ENCODE measurements at regions not wholly inside any gene's neighbourhood (a gene's known extent, or its start where the extent isn't known, plus 50 kb on each side); places are given as distances from the start of the nearest gene placed in this dataset.

- Histone ChIP-seq H4K20me1 (ENCODE audit: control insufficient read depth, insufficient read depth, low read length, poor library complexity, severe bottlenecking) (no peaks in the 10 kb centered on the region), H3K4me1 (ENCODE audit: control insufficient read depth in 2 of 2, insufficient read depth in 2 of 2, low read length in 2 of 2) (no peaks in the 10 kb centered on the region), H3K9me3 (ENCODE audit: control extremely low read depth in 1 of 3, control insufficient read depth in 2 of 3, insufficient read depth in 1 of 3, low read length in 2 of 3) (peaks cover 0 to 3% (median 0%) of the 10 kb centered on the region in 3 donors), H3K4me3 (ENCODE audit: control extremely low read depth in 1 of 5, extremely low read depth in 1 of 5, insufficient read depth in 1 of 5, low read depth in 2 of 5, low read length in 4 of 5) (no peak overlapping the region), H3K79me2 (ENCODE audit: control insufficient read depth, insufficient read depth, low read length) (no peaks in the 10 kb centered on the region), H3K27ac (ENCODE audit: low read length in 2 of 2) (no peak overlapping the region), H3K4me2 (replicated peaks; ENCODE audit: low read depth, low read length, poor library complexity, severe bottlenecking) (no peak overlapping the region), H3K27me3 (replicated peaks in 1 of 4; ENCODE audit: control extremely low read depth in 1 of 4, control insufficient read depth in 3 of 4, insufficient read depth in 4 of 4, low read length in 3 of 4) (no peaks in the 10 kb centered on the region), H3K9ac (ENCODE audit: low read length) (no peak overlapping the region), H2AFZ (ENCODE audit: insufficient read depth, low read depth, low read length, poor library complexity, severe bottlenecking) (no peak overlapping the region), H3K36me3 (replicated peaks in 1 of 2; ENCODE audit: control extremely low read depth in 1 of 2, control insufficient read depth in 1 of 2, extremely low read depth in 1 of 2, insufficient read depth in 2 of 2, low read length in 1 of 2) (no peaks in the 10 kb centered on the region)
- intact Hi-C loops (cut with micrococcal nuclease), result no loop called here
- Mint-ChIP-seq H3K9me3 (ENCODE audit: insufficient read depth) (peaks cover 5% of the 10 kb centered on the region), H3K4me3 (no peak overlapping the region), H3K4me1 (no peaks in the 10 kb centered on the region), H3K27me3 (no peaks in the 10 kb centered on the region), H3K27ac (no peak overlapping the region)
- no peak for ATAC-seq (ENCODE audit: low read depth)
- POLR2A ChIA-PET, result no interaction called here
- 100% methylated on average over 1 of the region's 1 CpG for WGBS (ENCODE audit: insufficient coverage)
- DNase-seq, result no peak
- CTCF ChIA-PET, result interaction anchor here (1.6 kb wide), 1 partner anchor 10 kb away, joined by 6 read pairs; no protein-coding TSS in a partner anchor
- TF ChIP-seq CTCF (IDR thresholded peaks at IDR 0.05), result no peak
- TF ChIP-seq EZH2 (IDR thresholded peaks at IDR 0.05; ENCODE audit: borderline replicate concordance, insufficient read depth, low read depth, low read length, poor library complexity, severe bottlenecking), result no peak
These were observed 59.3 kb upstream of the CD180 start for GRCh38 chr5:67255881-67256280.

GRCh38 chr5:67253911-67254310 is 57.3 kb upstream of the CD180 start:
- H3K27me3 ChIP-seq (replicated peaks in 1 of 4; ENCODE audit: control extremely low read depth in 1 of 4, control insufficient read depth in 3 of 4, insufficient read depth in 4 of 4, low read length in 3 of 4), result no peaks in the 10 kb centered on the region
- Mint-ChIP-seq H3K27me3 (no peaks in the 10 kb centered on the region), H3K4me3 (no peak overlapping the region), H3K4me1 (no peaks in the 10 kb centered on the region), H3K27ac (no peak overlapping the region), H3K9me3 (ENCODE audit: insufficient read depth) (peaks cover 5% of the 10 kb centered on the region)
- no peak overlapping the region for H3K27ac ChIP-seq (ENCODE audit: low read length in 2 of 2)
- peaks cover 0 to 3% (median 0%) of the 10 kb centered on the region in 3 donors for H3K9me3 ChIP-seq (ENCODE audit: control extremely low read depth in 1 of 3, control insufficient read depth in 2 of 3, insufficient read depth in 1 of 3, low read length in 2 of 3)
- no peaks in the 10 kb centered on the region for H3K4me1 ChIP-seq (ENCODE audit: control insufficient read depth in 2 of 2, insufficient read depth in 2 of 2, low read length in 2 of 2)
- WGBS (ENCODE audit: insufficient coverage), result 100% methylated on average over 1 of the region's 2 CpGs
- TF ChIP-seq EZH2 (IDR thresholded peaks at IDR 0.05; ENCODE audit: borderline replicate concordance, insufficient read depth, low read depth, low read length, poor library complexity, severe bottlenecking) (no peak), CTCF (IDR thresholded peaks at IDR 0.05) (no peak)
- H3K4me3 ChIP-seq (ENCODE audit: control extremely low read depth in 1 of 5, extremely low read depth in 1 of 5, insufficient read depth in 1 of 5, low read depth in 2 of 5, low read length in 4 of 5), result no peak overlapping the region
- POLR2A ChIA-PET, result no interaction called here
- ATAC-seq (ENCODE audit: low read depth) (no peak), DNase-seq (no peak)
- no peak overlapping the region for H3K9ac ChIP-seq (ENCODE audit: low read length)
- CTCF ChIA-PET, result no interaction called here
- H2AFZ ChIP-seq (ENCODE audit: insufficient read depth, low read depth, low read length, poor library complexity, severe bottlenecking), result no peak overlapping the region
- H3K36me3 ChIP-seq (replicated peaks in 1 of 2; ENCODE audit: control extremely low read depth in 1 of 2, control insufficient read depth in 1 of 2, extremely low read depth in 1 of 2, insufficient read depth in 2 of 2, low read length in 1 of 2), result no peaks in the 10 kb centered on the region
- H3K4me2 ChIP-seq (replicated peaks; ENCODE audit: low read depth, low read length, poor library complexity, severe bottlenecking), result no peak overlapping the region
- no peaks in the 10 kb centered on the region for H3K79me2 ChIP-seq (ENCODE audit: control insufficient read depth, insufficient read depth, low read length)
- H4K20me1 ChIP-seq (ENCODE audit: control insufficient read depth, insufficient read depth, low read length, poor library complexity, severe bottlenecking), result no peaks in the 10 kb centered on the region
- intact Hi-C loops (cut with micrococcal nuclease), result no loop called here

Measured in B cell (primary cell).